Activated CD8-positive, alpha-beta T cell treated with anti-CD3 and anti-CD28 coated beads for 36 hours (primary cell): ENCODE measurements at regions not wholly inside any gene's neighbourhood (a gene's known extent, or its start where the extent isn't known, plus 50 kb on each side); places are given as distances from the start of the nearest gene placed in this dataset.
"Not testable (repeated sequence)": the region's sequence is repeated elsewhere in the genome, so short reads cannot be mapped to it uniquely, and the experiment has no call there.

ENCODE experiments used
- ATAC-seq: fragments of 200-7000 bp; cut with Tn5 transposase; one replicate; pipeline ENCODE4 v1.10.0; 2021; ENCODE audit warnings: mild to moderate bottlenecking, moderate library complexity
- CTCF ChIA-PET: fragments of 350-600 bp; sonication (Branson Sonifier 250); formaldehyde crosslinking; loops from one replicate; lab custom pipeline; 2021; ENCODE audit warnings: antibody characterized with exemption; lab: Charles Lee
- POLR2A ChIA-PET: fragments of 350-600 bp; sonication (Branson Sonifier 250); formaldehyde crosslinking; loops from one replicate; lab custom pipeline; 2021; ENCODE audit warnings: antibody characterized with exemption; lab: Charles Lee
- DNase-seq: peaks from one replicate; pipeline ENCODE4 v3.0.0-alpha.2; 2020
- H3K27ac Mint-ChIP-seq: one replicate; pipeline ENCODE4 v1.8.0; 2021; ENCODE audit warnings: mild to moderate bottlenecking, mixed read lengths
- H3K27me3 Mint-ChIP-seq: one replicate; pipeline ENCODE4 v1.8.0; 2021; ENCODE audit warnings: mixed read lengths
- H3K36me3 Mint-ChIP-seq: one replicate; pipeline ENCODE4 v1.8.0; 2021; ENCODE audit warnings: low read depth, mixed read lengths
- H3K4me1 Mint-ChIP-seq: one replicate; pipeline ENCODE4 v1.8.0; 2021; ENCODE audit warnings: low read depth, mixed read lengths
- H3K4me3 Mint-ChIP-seq: one replicate; pipeline ENCODE4 v1.8.0; 2021; ENCODE audit warnings: mild to moderate bottlenecking, moderate library complexity, mixed read lengths
- H3K9me3 Mint-ChIP-seq: one replicate; pipeline ENCODE4 v1.8.0; 2021; ENCODE audit warnings: mixed read lengths
- CTCF ChIP-seq: fragments of 200-600 bp; IDR thresholded peaks from one replicate; pipeline ENCODE4 v1.8.0; 2022; ENCODE audit warnings: antibody characterized with exemption, mild to moderate bottlenecking
- intact Hi-C: fragments of 100-400 bp; cut with micrococcal nuclease; formaldehyde crosslinking; loops from one replicate; pipeline ENCODE4 v1.10.0; 2022

GRCh38 chr6:82507112-82507511 is 143.5 kb downstream of the TPBG start:
- Mint-ChIP-seq H3K27ac (no peak overlapping the region), H3K4me1 (no peaks in the 10 kb centered on the region)
- CTCF ChIA-PET: no interaction called here

GRCh38 chr6:82511546-82511945 is 147.9 kb downstream of the TPBG start:
- CTCF ChIA-PET: no interaction called here

More at GRCh38 chr6:82507112-82507511, 143.5 kb downstream of the TPBG start:
- TF ChIP-seq CTCF: no peak
- H3K27me3 Mint-ChIP-seq: peaks cover 3% of the 10 kb centered on the region
- no peak overlapping the region for H3K4me3 Mint-ChIP-seq
- no peaks in the 10 kb centered on the region for H3K36me3 Mint-ChIP-seq
- POLR2A ChIA-PET: interaction anchor here (0.7 kb wide), 1 partner anchor 172 kb away, joined by 3 read pairs; no protein-coding TSS in a partner anchor
- ATAC-seq (no peak), DNase-seq (no peak)
- intact Hi-C loops: no loop called here
- no peaks in the 10 kb centered on the region for H3K9me3 Mint-ChIP-seq

GRCh38 chr6:82517896-82518295 is 154.3 kb downstream of the TPBG start:
- intact Hi-C loops, CTCF ChIA-PET, DNase-seq, H3K4me1 Mint-ChIP-seq, H3K27ac Mint-ChIP-seq, POLR2A ChIA-PET, H3K27me3 Mint-ChIP-seq, ATAC-seq, H3K4me3 Mint-ChIP-seq, H3K36me3 Mint-ChIP-seq: not testable (repeated sequence)
- peaks cover 11% of the 10 kb centered on the region for H3K9me3 Mint-ChIP-seq

More at GRCh38 chr6:82511546-82511945, 147.9 kb downstream of the TPBG start:
- Mint-ChIP-seq H3K27ac (no peak overlapping the region), H3K4me3 (no peak overlapping the region), H3K36me3 (no peaks in the 10 kb centered on the region), H3K9me3 (peaks cover 10% of the 10 kb centered on the region), H3K4me1 (no peaks in the 10 kb centered on the region), H3K27me3 (no peaks in the 10 kb centered on the region)
- intact Hi-C loops: no loop called here
- TF ChIP-seq CTCF: no peak
- ATAC-seq: no peak
- POLR2A ChIA-PET: no interaction called here
- DNase-seq: no peak

- Mint-ChIP-seq H3K9me3 (peaks cover 3% of the 10 kb centered on the region), H3K4me3 (no peak overlapping the region), H3K27me3 (peaks cover 2% of the 10 kb centered on the region), H3K27ac (no peak overlapping the region), H3K36me3 (no peaks in the 10 kb centered on the region), H3K4me1 (no peaks in the 10 kb centered on the region)
- intact Hi-C loops: no loop called here
- ChIA-PET CTCF (no interaction called here), POLR2A (no interaction called here)
- DNase-seq: no peak
- no peak for ATAC-seq
- no peak for TF ChIP-seq CTCF
Measured at GRCh38 chr6:82521369-82521768, 157.8 kb downstream of the TPBG start.

- intact Hi-C loops: no loop called here
- DNase-seq (no peak), ATAC-seq (no peak)
- no peaks in the 10 kb centered on the region for H3K4me1 Mint-ChIP-seq
- H3K27me3 Mint-ChIP-seq: peaks cover 2% of the 10 kb centered on the region
- H3K36me3 Mint-ChIP-seq: no peaks in the 10 kb centered on the region
- CTCF ChIA-PET: no interaction called here
- no peak overlapping the region for H3K27ac Mint-ChIP-seq
- POLR2A ChIA-PET: no interaction called here
- H3K9me3 Mint-ChIP-seq: peaks cover 1% of the 10 kb centered on the region
- no peak overlapping the region for H3K4me3 Mint-ChIP-seq
- TF ChIP-seq CTCF: no peak
Measured at GRCh38 chr6:82521861-82522260, 158.2 kb downstream of the TPBG start.

GRCh38 chr6:82524031-82524430 is 160.4 kb downstream of the TPBG start:
- ChIA-PET POLR2A (no interaction called here), CTCF (no interaction called here)
- Mint-ChIP-seq H3K27me3 (peaks cover 3% of the 10 kb centered on the region), H3K9me3 (peaks cover 1% of the 10 kb centered on the region), H3K4me3 (no peak overlapping the region), H3K4me1 (no peaks in the 10 kb centered on the region), H3K36me3 (no peaks in the 10 kb centered on the region), H3K27ac (no peak overlapping the region)
- ATAC-seq (no peak), DNase-seq (no peak)
- no peak for TF ChIP-seq CTCF
- intact Hi-C loops: no loop called here
